MM.1S (cell line): ENCODE measurements at regions not wholly inside any gene's neighbourhood (a gene's known extent, or its start where the extent isn't known, plus 50 kb on each side); places are given as distances from the start of the nearest gene placed in this dataset.

Experiments
- CTCF ChIP-seq: fragments of 300-600 bp; sonication (generic); IDR thresholded peaks from 2 replicates; pipeline ENCODE4 v1.5.1; 2016; ENCODE audit warnings: antibody characterized with exemption, low read length, mixed read lengths
- EZH2 ChIP-seq: fragments of 300-600 bp; sonication (generic); optimal IDR thresholded peaks from 2 replicates; pipeline ENCODE3; 2017; ENCODE audit warnings: low read depth, mild to moderate bottlenecking, antibody characterized with exemption, low read length, mixed read lengths

GRCh38 chr16:75804368-75804767 lies 78.1 kb upstream of the CPHXL start:
- TF ChIP-seq CTCF (no peak), EZH2 (no peak)
